Karpas-422 (cell line): ENCODE measurements at regions not wholly inside any gene's neighbourhood (a gene's known extent, or its start where the extent isn't known, plus 50 kb on each side); places are given as distances from the start of the nearest gene placed in this dataset.

Experiments
- DNase-seq: peaks from one replicate; pipeline ENCODE4 v3.0.0-alpha.2; 2015
- H2AFZ ChIP-seq: fragments of 200-600 bp; sonication (generic); 2 replicates; pipeline ENCODE4 v1.6.1; 2014; ENCODE audit warnings: antibody characterized with exemption, low read length, mixed read lengths
- H3K27ac ChIP-seq: fragments of 200-600 bp; sonication (generic); 2 replicates; pipeline ENCODE4 v1.5.1; 2014; ENCODE audit warnings: mild to moderate bottlenecking, low read length, moderate library complexity
- H3K27me3 ChIP-seq: fragments of 200-600 bp; sonication (generic); 2 replicates; pipeline ENCODE4 v1.6.1; 2014; ENCODE audit warnings: low read length, mixed read lengths
- H3K36me3 ChIP-seq: fragments of 200-600 bp; sonication (generic); 2 replicates; pipeline ENCODE4 v1.6.1; 2014; ENCODE audit warnings: low read length, mixed read lengths; ENCODE audit not compliant: insufficient read depth
- H3K4me1 ChIP-seq: fragments of 200-600 bp; sonication (generic); 2 replicates; pipeline ENCODE4 v1.6.1; 2014; ENCODE audit warnings: mild to moderate bottlenecking, low read length, mixed read lengths
- H3K4me2 ChIP-seq: fragments of 200-600 bp; sonication (generic); 2 replicates; pipeline ENCODE4 v1.6.1; 2014; ENCODE audit warnings: low read length, low read depth, mild to moderate bottlenecking; ENCODE audit not compliant: poor library complexity, severe bottlenecking
- H3K4me3 ChIP-seq: fragments of 200-600 bp; sonication (generic); 2 replicates; pipeline ENCODE4 v1.5.1; 2014; ENCODE audit warnings: mild to moderate bottlenecking, antibody characterized with exemption, low read length, mixed read lengths
- H3K79me2 ChIP-seq: fragments of 200-600 bp; sonication (generic); 2 replicates; pipeline ENCODE4 v1.6.1; 2014; ENCODE audit warnings: mild to moderate bottlenecking, low read length, mixed read lengths
- H3K9ac ChIP-seq: fragments of 200-600 bp; sonication (generic); 2 replicates; pipeline ENCODE4 v1.6.0; 2014; ENCODE audit warnings: low read length
- H3K9me2 ChIP-seq: fragments of 200-600 bp; sonication (generic), shearing (Covaris generic); replicated peaks from 2 replicates; pipeline ENCODE4 v1.6.0; 2014; ENCODE audit warnings: mild to moderate bottlenecking, low read length, moderate library complexity; ENCODE audit not compliant: insufficient read depth
- H3K9me3 ChIP-seq: fragments of 300-700, 200-600 bp; sonication (generic); 2 replicates; pipeline ENCODE4 v1.6.1; 2014; ENCODE audit warnings: low read length, mixed read lengths
- H4K20me1 ChIP-seq: fragments of 200-600 bp; sonication (generic); 2 replicates; pipeline ENCODE4 v1.6.1; 2014; ENCODE audit warnings: mild to moderate bottlenecking, antibody characterized with exemption, low read length, low read depth; ENCODE audit not compliant: insufficient read depth

DNA sequence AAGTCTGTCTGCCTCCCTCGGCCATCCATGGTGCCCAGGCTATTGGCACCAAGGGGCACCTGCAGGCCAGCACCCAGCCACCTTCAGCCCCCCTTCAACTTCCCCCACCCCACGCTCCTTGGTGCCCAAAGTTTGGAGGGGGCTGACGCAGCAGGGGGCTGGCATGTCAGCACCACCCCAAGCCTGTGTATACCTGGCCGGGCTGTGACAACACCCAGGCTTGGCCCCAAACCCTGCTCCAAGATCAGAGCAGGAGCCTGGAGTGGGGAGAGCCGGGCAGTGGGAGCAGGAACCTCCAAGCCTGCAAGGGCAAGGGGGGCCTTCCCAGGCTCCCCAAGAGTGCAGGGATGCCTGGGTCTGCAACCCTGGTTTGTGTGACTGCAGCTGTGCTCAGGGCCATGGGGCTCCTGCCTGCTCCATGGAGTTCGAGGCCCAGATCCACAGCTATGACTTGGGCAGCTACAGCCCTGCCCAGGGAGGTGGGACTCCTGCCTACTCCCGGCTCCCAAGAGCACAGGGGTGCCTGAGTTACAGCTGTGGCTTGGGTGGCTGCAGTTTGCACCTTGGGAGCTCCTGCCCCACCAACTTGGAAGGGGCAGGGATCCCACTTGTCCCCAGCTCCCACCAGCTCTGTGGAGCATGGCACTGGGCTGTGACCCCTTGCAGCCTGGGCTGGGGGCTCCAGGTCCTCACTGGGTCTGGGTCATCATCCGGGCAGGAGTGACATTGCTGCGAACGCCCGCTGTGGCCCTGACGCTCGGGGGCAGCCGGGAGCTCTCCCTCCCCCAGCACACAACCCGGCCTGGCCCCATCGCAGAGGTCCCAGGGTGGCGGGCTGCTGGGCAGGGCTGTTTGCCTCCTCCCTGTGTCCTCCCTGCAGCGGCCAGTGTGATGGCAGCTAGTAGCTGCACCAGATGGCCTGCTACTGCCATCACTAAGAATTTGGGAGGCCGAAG, 175.5 kb upstream of the SDK2 start:
- Histone ChIP-seq H3K9ac (no peak overlapping the region), H3K4me3 (no peak overlapping the region), H3K4me2 (no peak overlapping the region), H3K9me2 (no peaks in the 10 kb centered on the region), H3K79me2 (no peaks in the 10 kb centered on the region), H4K20me1 (0 out of 2 replicates have a peak, but pooled peaks cover 2% of the 10 kb centered on the region), H2AFZ (no peak overlapping the region), H3K27me3 (no peaks in the 10 kb centered on the region), H3K9me3 (no peaks in the 10 kb centered on the region), H3K27ac (no peak overlapping the region), H3K36me3 (no peaks in the 10 kb centered on the region), H3K4me1 (no peaks in the 10 kb centered on the region)
- no peak for DNase-seq

DNA sequence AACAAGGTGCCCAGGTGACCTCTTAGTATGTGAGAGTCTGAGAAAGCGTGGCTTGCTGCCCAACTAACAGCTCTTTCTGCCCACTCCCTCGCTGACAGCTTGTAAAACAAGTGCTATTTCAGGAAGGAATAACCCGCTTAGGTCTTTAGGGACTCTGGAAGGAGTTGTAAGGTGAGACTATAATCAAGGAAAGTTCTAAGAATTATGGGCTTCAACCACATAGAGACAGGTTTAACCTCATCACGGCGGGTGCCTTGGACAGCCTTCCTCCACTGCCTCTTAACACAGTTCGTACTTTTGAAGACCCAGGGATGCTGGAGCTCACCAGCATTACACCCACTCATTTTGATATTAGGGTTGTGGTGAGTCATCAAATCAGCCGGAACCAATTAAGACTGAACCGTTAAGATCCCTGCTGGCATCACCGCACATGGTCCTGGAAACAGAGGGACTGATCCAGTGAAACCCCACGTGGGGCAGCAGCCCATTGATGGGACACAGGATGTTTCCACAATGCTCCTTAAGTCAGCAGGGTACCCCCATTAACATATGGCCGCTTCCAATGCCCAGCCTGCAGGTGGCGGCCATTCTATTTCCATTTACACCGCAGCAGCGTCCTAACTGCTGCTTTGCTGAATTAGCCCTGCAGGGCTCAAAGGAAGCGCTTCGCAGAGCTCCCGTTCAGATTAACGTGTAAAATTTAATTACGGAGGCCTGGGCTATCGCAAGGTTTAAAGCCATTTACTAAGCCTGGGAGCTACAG, 176.6 kb upstream of the SDK2 start:
- DNase-seq, result peak; percentile 58
- H3K4me1 ChIP-seq, result no peaks in the 10 kb centered on the region
- H3K4me2 ChIP-seq, result no peak overlapping the region
- no peak overlapping the region for H3K4me3 ChIP-seq
- no peak overlapping the region for H2AFZ ChIP-seq
- H3K9me2 ChIP-seq, result no peaks in the 10 kb centered on the region
- no peaks in the 10 kb centered on the region for H3K79me2 ChIP-seq
- no peaks in the 10 kb centered on the region for H3K36me3 ChIP-seq
- H3K9me3 ChIP-seq, result no peaks in the 10 kb centered on the region
- 0 out of 2 replicates have a peak, but pooled peaks cover 2% of the 10 kb centered on the region for H4K20me1 ChIP-seq
- H3K27me3 ChIP-seq, result no peaks in the 10 kb centered on the region
- no peak overlapping the region for H3K9ac ChIP-seq
- no peak overlapping the region for H3K27ac ChIP-seq

DNA sequence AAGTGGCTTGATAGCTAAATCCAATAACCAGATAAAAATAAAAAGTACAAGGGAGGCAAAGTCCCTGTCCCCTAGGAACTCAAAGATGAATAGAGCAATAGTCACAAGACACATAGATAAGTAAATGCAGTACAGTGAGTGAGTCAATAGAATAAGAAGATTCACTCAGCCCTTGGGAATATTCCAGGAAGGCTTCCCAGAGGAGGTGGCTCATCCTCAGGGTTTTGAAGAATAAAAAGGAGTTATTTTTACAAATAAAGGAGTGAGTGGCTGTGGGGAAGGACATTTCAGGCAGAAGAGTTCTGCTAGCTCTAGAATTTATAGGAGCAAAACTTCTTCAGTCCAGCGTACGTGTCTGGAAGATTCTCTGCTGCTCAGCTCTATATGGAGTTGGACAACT, 177.4 kb upstream of the SDK2 start:
- Histone ChIP-seq H2AFZ (no peak overlapping the region), H4K20me1 (0 out of 2 replicates have a peak, but pooled peaks cover 2% of the 10 kb centered on the region), H3K79me2 (no peaks in the 10 kb centered on the region), H3K9me3 (no peaks in the 10 kb centered on the region), H3K4me3 (no peak overlapping the region), H3K4me2 (no peak overlapping the region), H3K9me2 (no peaks in the 10 kb centered on the region), H3K4me1 (no peaks in the 10 kb centered on the region), H3K36me3 (no peaks in the 10 kb centered on the region), H3K27me3 (no peaks in the 10 kb centered on the region), H3K27ac (no peak overlapping the region), H3K9ac (no peak overlapping the region)
- DNase-seq, result no peak

GRCh38 chr17:73822371-73822770, 178.1 kb upstream of the SDK2 start:
- H2AFZ ChIP-seq, result no peak overlapping the region
- no peak overlapping the region for H3K27ac ChIP-seq
- H3K4me1 ChIP-seq, result no peaks in the 10 kb centered on the region
- H3K79me2 ChIP-seq, result no peaks in the 10 kb centered on the region
- H3K9me2 ChIP-seq, result no peaks in the 10 kb centered on the region
- H3K36me3 ChIP-seq, result no peaks in the 10 kb centered on the region
- H3K27me3 ChIP-seq, result no peaks in the 10 kb centered on the region
- no peaks in the 10 kb centered on the region for H3K9me3 ChIP-seq
- H3K9ac ChIP-seq, result no peak overlapping the region
- no peak overlapping the region for H3K4me3 ChIP-seq
- no peak overlapping the region for H3K4me2 ChIP-seq
- DNase-seq, result no peak
- 0 out of 2 replicates have a peak, but pooled peaks cover 2% of the 10 kb centered on the region for H4K20me1 ChIP-seq

GRCh38 chr17:73823684-73824083, 179.4 kb upstream of the SDK2 start:
- Histone ChIP-seq H3K9me2 (no peaks in the 10 kb centered on the region), H3K4me2 (no peak overlapping the region), H3K27ac (no peak overlapping the region), H2AFZ (no peak overlapping the region), H3K27me3 (no peaks in the 10 kb centered on the region), H3K4me3 (no peak overlapping the region), H3K79me2 (no peaks in the 10 kb centered on the region), H3K9ac (no peak overlapping the region), H3K4me1 (no peaks in the 10 kb centered on the region), H3K9me3 (no peaks in the 10 kb centered on the region), H4K20me1 (0 out of 2 replicates have a peak, but pooled peaks cover 2% of the 10 kb centered on the region), H3K36me3 (no peaks in the 10 kb centered on the region)
- no peak for DNase-seq

DNA sequence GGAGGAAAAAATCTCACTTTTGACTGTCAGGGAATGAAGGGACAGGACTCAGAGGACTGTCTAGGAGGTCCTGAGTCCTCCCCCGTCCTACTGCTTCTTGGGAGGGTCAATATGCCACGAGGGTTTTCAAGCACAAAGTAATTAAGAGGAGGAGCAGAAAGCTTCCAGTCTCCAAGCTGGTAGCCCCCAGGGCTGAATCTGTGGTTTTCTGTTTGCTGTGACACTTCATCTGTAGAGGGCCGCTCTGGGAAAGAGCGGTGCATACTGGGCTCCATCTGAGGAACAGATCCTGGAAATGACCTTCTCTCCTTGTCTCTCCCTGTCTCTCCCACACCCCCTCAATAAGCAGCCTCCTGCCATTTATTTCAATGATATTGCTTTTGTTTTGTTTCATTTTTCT, 180.1 kb upstream of the SDK2 start:
- no peaks in the 10 kb centered on the region for H3K36me3 ChIP-seq
- no peaks in the 10 kb centered on the region for H3K27me3 ChIP-seq
- no peak overlapping the region for H3K27ac ChIP-seq
- H4K20me1 ChIP-seq, result 0 out of 2 replicates have a peak, but pooled peaks cover 2% of the 10 kb centered on the region
- no peaks in the 10 kb centered on the region for H3K79me2 ChIP-seq
- no peak for DNase-seq
- H3K4me3 ChIP-seq, result no peak overlapping the region
- no peaks in the 10 kb centered on the region for H3K9me3 ChIP-seq
- no peak overlapping the region for H3K9ac ChIP-seq
- H3K4me1 ChIP-seq, result no peaks in the 10 kb centered on the region
- no peak overlapping the region for H3K4me2 ChIP-seq
- H3K9me2 ChIP-seq, result no peaks in the 10 kb centered on the region
- H2AFZ ChIP-seq, result no peak overlapping the region

DNA sequence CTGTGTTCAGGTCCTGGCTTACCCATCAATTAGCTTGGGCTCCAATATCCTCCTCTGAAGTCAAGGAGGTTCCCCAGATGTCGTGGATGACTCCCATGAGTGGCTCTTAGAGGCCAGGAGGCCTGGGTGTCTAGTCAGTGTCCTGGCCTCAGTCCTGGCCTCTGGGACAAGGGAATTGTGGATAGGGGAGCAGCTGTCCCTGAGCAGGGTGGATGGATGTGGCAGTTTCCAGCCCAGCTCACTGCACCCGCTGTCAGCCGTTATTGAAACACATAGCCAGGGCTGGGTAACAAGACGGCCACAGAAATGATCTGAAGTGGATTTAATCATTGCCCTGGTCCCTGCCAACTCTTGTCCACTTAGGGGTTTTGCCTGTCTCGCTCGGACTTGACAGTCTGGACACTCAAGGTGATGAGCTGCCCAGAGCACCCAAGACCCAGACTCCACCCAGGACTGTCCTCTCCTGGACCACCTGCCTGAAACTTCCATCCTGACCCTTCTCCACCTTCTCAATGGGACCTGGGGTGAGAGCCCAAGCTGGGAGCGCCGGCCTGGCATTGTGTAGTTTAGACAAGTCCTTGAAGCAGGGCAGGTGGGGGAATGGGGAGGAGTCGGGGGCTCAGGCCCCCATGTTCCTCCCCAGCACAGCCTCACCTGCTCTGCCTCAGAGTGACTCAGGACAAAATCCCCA, 182.1 kb upstream of the SDK2 start:
- no peak overlapping the region for H3K4me3 ChIP-seq
- H3K4me1 ChIP-seq, result no peaks in the 10 kb centered on the region
- H3K9ac ChIP-seq, result no peak overlapping the region
- no peak overlapping the region for H3K4me2 ChIP-seq
- H3K9me2 ChIP-seq, result no peaks in the 10 kb centered on the region
- H3K27ac ChIP-seq, result no peak overlapping the region
- no peaks in the 10 kb centered on the region for H3K36me3 ChIP-seq
- H4K20me1 ChIP-seq, result 0 out of 2 replicates have a peak, but pooled peaks cover 2% of the 10 kb centered on the region
- no peaks in the 10 kb centered on the region for H3K79me2 ChIP-seq
- DNase-seq, result no peak
- no peaks in the 10 kb centered on the region for H3K27me3 ChIP-seq
- H3K9me3 ChIP-seq, result no peaks in the 10 kb centered on the region
- H2AFZ ChIP-seq, result no peak overlapping the region

DNA sequence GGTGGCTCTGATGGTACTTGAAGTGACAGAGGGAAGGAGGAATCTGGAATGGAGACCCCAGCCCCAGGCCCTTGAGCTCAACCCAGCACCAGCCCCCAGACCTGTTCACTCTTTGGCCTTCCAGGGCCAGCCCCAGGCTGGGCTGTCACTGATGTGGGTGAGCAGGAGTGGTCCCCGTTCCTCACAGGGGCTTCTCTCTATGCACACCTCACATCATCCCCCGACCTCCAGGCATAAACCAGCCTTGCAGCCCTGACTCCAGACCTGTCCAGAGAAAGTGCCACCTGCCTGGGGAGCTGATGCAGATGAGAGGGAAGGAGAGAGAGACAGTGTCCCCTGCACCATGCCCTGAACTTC, 182.6 kb upstream of the SDK2 start:
- no peak overlapping the region for H3K9ac ChIP-seq
- DNase-seq, result no peak
- no peaks in the 10 kb centered on the region for H3K4me1 ChIP-seq
- no peaks in the 10 kb centered on the region for H3K36me3 ChIP-seq
- no peak overlapping the region for H3K4me2 ChIP-seq
- H3K27me3 ChIP-seq, result no peaks in the 10 kb centered on the region
- no peak overlapping the region for H2AFZ ChIP-seq
- no peaks in the 10 kb centered on the region for H3K79me2 ChIP-seq
- no peaks in the 10 kb centered on the region for H3K9me3 ChIP-seq
- no peak overlapping the region for H3K27ac ChIP-seq
- H4K20me1 ChIP-seq, result 0 out of 2 replicates have a peak, but pooled peaks cover 2% of the 10 kb centered on the region
- no peak overlapping the region for H3K4me3 ChIP-seq
- H3K9me2 ChIP-seq, result no peaks in the 10 kb centered on the region
